Endothelial cell of umbilical vein (primary cell): ENCODE measurements at regions not wholly inside any gene's neighbourhood (a gene's known extent, or its start where the extent isn't known, plus 50 kb on each side); places are given as distances from the start of the nearest gene placed in this dataset.

ENCODE experiments used
- BruUV-seq: library from RNA; stranded (reverse); fragments of 400-500 nt; replicated peaks from 2 replicates; lab custom pipeline; 2021; lab: Mats Ljungman, UMichigan
- CTCF ChIA-PET: fragments of 300-600, 350-600 bp; sonication (Branson Sonifier 250); formaldehyde crosslinking; loops from one replicate; lab custom pipeline; 2021; ENCODE audit warnings: antibody characterized with exemption, inconsistent platforms; lab: Charles Lee
- POLR2A ChIA-PET: fragments of 300-600, 350-600 bp; sonication (Branson Sonifier 250); formaldehyde crosslinking; loops from one replicate; lab custom pipeline; 2021; ENCODE audit warnings: antibody characterized with exemption, inconsistent platforms; lab: Charles Lee
- DNase-seq: peaks from one replicate; pipeline ENCODE4 v3.0.0-alpha.2; 2011; ENCODE audit warnings: low read depth, low spot score
- FAIRE-seq: peaks from 2 replicates; lab custom pipeline; 2011; peaks lifted over from hg19 to GRCh38; lab: Jason Lieb, UNC
- H2AFZ ChIP-seq: 2 replicates; pipeline ENCODE4 v1.6.0; 2012; ENCODE audit warnings: low read depth, low read length, control low read depth, inconsistent platforms
- H3K27ac ChIP-seq: 2 replicates; pipeline ENCODE4 v1.5.1; 2011; ENCODE audit warnings: low read depth, mild to moderate bottlenecking, control low read depth, low read length, moderate library complexity; ENCODE audit not compliant: insufficient read depth
- H3K27me3 ChIP-seq, 2 experiments: 2 replicates each; pipeline versions ENCODE4 v1.6.0 to v1.6.1; 2011; ENCODE audit warnings: low read length in 2 of 2, mixed read lengths in 1 of 2; ENCODE audit not compliant: control insufficient read depth in 2 of 2, insufficient read depth in 2 of 2
- H3K36me3 ChIP-seq, 2 experiments: 2 replicates in 1 of 2; 3 replicates in 1 of 2; pipeline ENCODE4 v1.5.1; 2011; ENCODE audit warnings: low read length in 2 of 2, mild to moderate bottlenecking in 1 of 2, moderate library complexity in 1 of 2; ENCODE audit not compliant: control insufficient read depth in 2 of 2, insufficient read depth in 2 of 2; ENCODE audit errors: extremely low read depth in 1 of 2
- H3K4me1 ChIP-seq: 3 replicates; pipeline ENCODE4 v1.5.1; 2011; ENCODE audit warnings: mild to moderate bottlenecking, low read length; ENCODE audit not compliant: control insufficient read depth, insufficient read depth; ENCODE audit errors: extremely low read depth
- H3K4me2 ChIP-seq: 2 replicates; pipeline ENCODE4 v1.6.1; 2011; ENCODE audit warnings: low read length, control low read depth, mixed read lengths; ENCODE audit not compliant: insufficient read depth
- H3K4me3 ChIP-seq, 3 experiments: fragments of 200-600 bp in 1 of 3; sonication (generic), shearing (Covaris generic) in 1 of 3; replicated peaks in 1 of 3; 2 replicates each; pipeline ENCODE4 v1.5.1; 2011 to 2016; ENCODE audit warnings: control low read depth in 3 of 3, low read length in 3 of 3, mild to moderate bottlenecking in 2 of 3, inconsistent platforms in 1 of 3, low read depth in 1 of 3, moderate library complexity in 1 of 3; ENCODE audit not compliant: insufficient read depth in 1 of 3
- H3K79me2 ChIP-seq: 2 replicates; pipeline ENCODE4 v1.6.0; 2012; ENCODE audit warnings: low read length, inconsistent platforms; ENCODE audit not compliant: control insufficient read depth, insufficient read depth
- H3K9ac ChIP-seq: replicated peaks from 2 replicates; pipeline ENCODE3; 2011; ENCODE audit warnings: low read length, control low read depth; ENCODE audit not compliant: insufficient read depth; ENCODE audit errors: extremely low read depth
- H3K9me1 ChIP-seq: replicated peaks from 3 replicates; pipeline ENCODE4 v1.6.0; 2011; ENCODE audit warnings: mild to moderate bottlenecking, low read length; ENCODE audit not compliant: control insufficient read depth, insufficient read depth; ENCODE audit errors: extremely low read depth
- H3K9me3 ChIP-seq: replicated peaks from 2 replicates; pipeline ENCODE4 v1.5.1; 2012; ENCODE audit warnings: low read length, inconsistent platforms; ENCODE audit not compliant: control insufficient read depth, insufficient read depth
- H4K20me1 ChIP-seq: replicated peaks from 2 replicates; pipeline ENCODE3; 2011; ENCODE audit warnings: mild to moderate bottlenecking, low read length; ENCODE audit not compliant: control insufficient read depth, insufficient read depth; ENCODE audit errors: extremely low read depth
- EZH2 ChIP-seq: IDR thresholded peaks from 2 replicates; pipeline ENCODE4 v1.6.1; 2012; ENCODE audit warnings: borderline replicate concordance, low read depth, mild to moderate bottlenecking, moderate library complexity, low read length, inconsistent platforms; ENCODE audit not compliant: severe bottlenecking
- FOS ChIP-seq: IDR thresholded peaks from 2 replicates; pipeline ENCODE4 v1.6.1; 2011; ENCODE audit warnings: mild to moderate bottlenecking, low read length, moderate library complexity, borderline replicate concordance; ENCODE audit not compliant: insufficient read depth
- GATA2 ChIP-seq: IDR thresholded peaks from 2 replicates; pipeline ENCODE4 v1.7.0; 2011; ENCODE audit warnings: low read depth, mild to moderate bottlenecking, moderate library complexity, mixed read lengths, low read length; ENCODE audit not compliant: insufficient read length, insufficient read depth
- JUN ChIP-seq: IDR thresholded peaks from 2 replicates; pipeline ENCODE4 v1.6.1; 2011; ENCODE audit warnings: borderline replicate concordance, low read depth; ENCODE audit not compliant: insufficient read length, insufficient read depth
- MAX ChIP-seq: IDR thresholded peaks from 2 replicates; pipeline ENCODE4 v1.6.1; 2011; ENCODE audit not compliant: insufficient read depth, insufficient read length
- MYC ChIP-seq: IDR thresholded peaks from one replicate; pipeline ENCODE4 v1.6.1; 2011; ENCODE audit warnings: mild to moderate bottlenecking, low read depth, low read length
- POLR2A ChIP-seq: IDR thresholded peaks from 2 replicates; pipeline ENCODE4 v1.6.1; 2012; ENCODE audit warnings: low read depth, mild to moderate bottlenecking, control low read depth, low read length
- POLR2AphosphoS5 ChIP-seq: IDR thresholded peaks from 2 replicates; pipeline ENCODE4 v1.6.1; 2012; ENCODE audit warnings: low read depth, mild to moderate bottlenecking, control low read depth, low read length, moderate library complexity; ENCODE audit not compliant: insufficient read depth
- dilution Hi-C: fragments of 300-500 bp; cut with MboI; formaldehyde crosslinking; loops from one replicate; pipeline ENCODE4 v1.15.0; 2019; ENCODE audit warnings: low sequenced_read_pairs; ENCODE audit not compliant: extremely low pct_ligation_motif_present
- intact Hi-C: fragments of 100-400 bp; cut with micrococcal nuclease; formaldehyde crosslinking; loops from one replicate; pipeline ENCODE4 v1.10.0; 2022

GRCh38 chr2:2764001-2764355 is 432.9 kb upstream of the MYT1L start:
- no peak overlapping the region for H3K4me2 ChIP-seq
- H3K9me1 ChIP-seq = no peaks in the 10 kb centered on the region
- ChIA-PET CTCF (no interaction called here), POLR2A (no interaction called here)
- H3K4me1 ChIP-seq = no peaks in the 10 kb centered on the region
- intact Hi-C loops = no loop called here
- no peak for DNase-seq
- BruUV-seq = no TSS peak
- peaks cover 5% of the 10 kb centered on the region for H3K9me3 ChIP-seq
- no peak overlapping the region for H3K4me3 ChIP-seq
- H3K9ac ChIP-seq = no peak overlapping the region
- no peak for TF ChIP-seq FOS
- TF ChIP-seq MAX = no peak
- no peak for TF ChIP-seq MYC
- no peaks in the 10 kb centered on the region for H3K27me3 ChIP-seq
- no peak overlapping the region for H3K27ac ChIP-seq
- H2AFZ ChIP-seq = no peak overlapping the region
- no peaks in the 10 kb centered on the region for H4K20me1 ChIP-seq
- dilution Hi-C loops = no loop called here
- no peaks in the 10 kb centered on the region for H3K79me2 ChIP-seq
- H3K36me3 ChIP-seq = no peaks in the 10 kb centered on the region
- FAIRE-seq = no peak

- no peak for FAIRE-seq
- Histone ChIP-seq H3K4me3 (no peak overlapping the region), H3K27me3 (no peaks in the 10 kb centered on the region), H3K36me3 (no peaks in the 10 kb centered on the region), H3K9me3 (peaks cover 6% of the 10 kb centered on the region), H3K79me2 (no peaks in the 10 kb centered on the region), H3K27ac (no peak overlapping the region), H3K4me2 (no peak overlapping the region), H2AFZ (no peak overlapping the region), H3K9me1 (no peaks in the 10 kb centered on the region), H3K9ac (no peak overlapping the region), H4K20me1 (no peaks in the 10 kb centered on the region), H3K4me1 (no peaks in the 10 kb centered on the region)
- intact Hi-C loops (no loop called here), dilution Hi-C loops (no loop called here)
- POLR2A ChIA-PET = no interaction called here
- TF ChIP-seq FOS (no peak), EZH2 (no peak), POLR2A (no peak), MAX (no peak), GATA2 (no peak), MYC (no peak), POLR2AphosphoS5 (no peak), JUN (no peak)
- CTCF ChIA-PET = no interaction called here
- DNase-seq = no peak
- no TSS peak for BruUV-seq
These were observed 432.4 kb upstream of the MYT1L start for GRCh38 chr2:2763351-2764000.
